ENCODE measurements at regions not wholly inside any gene's neighbourhood (a gene's known extent, or its start where the extent isn't known, plus 50 kb on each side); places are given as distances from the start of the nearest gene placed in this dataset.

DNA sequence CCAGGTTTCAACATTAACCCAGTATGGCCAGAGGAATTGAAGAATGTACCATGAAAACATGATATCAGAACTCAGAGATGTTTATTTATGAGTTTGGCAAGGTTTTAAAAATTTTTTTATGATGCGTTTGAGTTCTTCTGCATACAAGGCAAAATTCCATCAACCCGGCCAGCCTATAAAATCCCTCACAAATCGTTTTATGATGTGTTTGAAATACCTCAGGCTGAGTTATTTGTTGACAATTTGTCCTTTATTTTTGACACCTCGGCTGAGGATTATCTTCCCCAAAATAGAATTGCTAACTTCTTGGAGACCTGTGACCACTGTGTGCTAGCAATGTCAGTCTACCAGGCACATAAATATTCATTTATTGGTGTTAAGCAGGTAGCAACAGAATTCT is 91.9 kb upstream of the SLC24A3 start:
- TF ChIP-seq, protein P1, sequence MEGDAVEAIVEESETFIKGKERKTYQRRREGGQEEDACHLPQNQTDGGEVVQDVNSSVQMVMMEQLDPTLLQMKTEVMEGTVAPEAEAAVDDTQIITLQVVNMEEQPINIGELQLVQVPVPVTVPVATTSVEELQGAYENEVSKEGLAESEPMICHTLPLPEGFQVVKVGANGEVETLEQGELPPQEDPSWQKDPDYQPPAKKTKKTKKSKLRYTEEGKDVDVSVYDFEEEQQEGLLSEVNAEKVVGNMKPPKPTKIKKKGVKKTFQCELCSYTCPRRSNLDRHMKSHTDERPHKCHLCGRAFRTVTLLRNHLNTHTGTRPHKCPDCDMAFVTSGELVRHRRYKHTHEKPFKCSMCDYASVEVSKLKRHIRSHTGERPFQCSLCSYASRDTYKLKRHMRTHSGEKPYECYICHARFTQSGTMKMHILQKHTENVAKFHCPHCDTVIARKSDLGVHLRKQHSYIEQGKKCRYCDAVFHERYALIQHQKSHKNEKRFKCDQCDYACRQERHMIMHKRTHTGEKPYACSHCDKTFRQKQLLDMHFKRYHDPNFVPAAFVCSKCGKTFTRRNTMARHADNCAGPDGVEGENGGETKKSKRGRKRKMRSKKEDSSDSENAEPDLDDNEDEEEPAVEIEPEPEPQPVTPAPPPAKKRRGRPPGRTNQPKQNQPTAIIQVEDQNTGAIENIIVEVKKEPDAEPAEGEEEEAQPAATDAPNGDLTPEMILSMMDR (IDR thresholded peaks at IDR 0.05; ENCODE audit: insufficient read depth, low read length): no peak
- no peak for TF ChIP-seq POLR2AphosphoS5 (IDR thresholded peaks at IDR 0.05; ENCODE audit: low read depth)
- TF ChIP-seq, protein P2, sequence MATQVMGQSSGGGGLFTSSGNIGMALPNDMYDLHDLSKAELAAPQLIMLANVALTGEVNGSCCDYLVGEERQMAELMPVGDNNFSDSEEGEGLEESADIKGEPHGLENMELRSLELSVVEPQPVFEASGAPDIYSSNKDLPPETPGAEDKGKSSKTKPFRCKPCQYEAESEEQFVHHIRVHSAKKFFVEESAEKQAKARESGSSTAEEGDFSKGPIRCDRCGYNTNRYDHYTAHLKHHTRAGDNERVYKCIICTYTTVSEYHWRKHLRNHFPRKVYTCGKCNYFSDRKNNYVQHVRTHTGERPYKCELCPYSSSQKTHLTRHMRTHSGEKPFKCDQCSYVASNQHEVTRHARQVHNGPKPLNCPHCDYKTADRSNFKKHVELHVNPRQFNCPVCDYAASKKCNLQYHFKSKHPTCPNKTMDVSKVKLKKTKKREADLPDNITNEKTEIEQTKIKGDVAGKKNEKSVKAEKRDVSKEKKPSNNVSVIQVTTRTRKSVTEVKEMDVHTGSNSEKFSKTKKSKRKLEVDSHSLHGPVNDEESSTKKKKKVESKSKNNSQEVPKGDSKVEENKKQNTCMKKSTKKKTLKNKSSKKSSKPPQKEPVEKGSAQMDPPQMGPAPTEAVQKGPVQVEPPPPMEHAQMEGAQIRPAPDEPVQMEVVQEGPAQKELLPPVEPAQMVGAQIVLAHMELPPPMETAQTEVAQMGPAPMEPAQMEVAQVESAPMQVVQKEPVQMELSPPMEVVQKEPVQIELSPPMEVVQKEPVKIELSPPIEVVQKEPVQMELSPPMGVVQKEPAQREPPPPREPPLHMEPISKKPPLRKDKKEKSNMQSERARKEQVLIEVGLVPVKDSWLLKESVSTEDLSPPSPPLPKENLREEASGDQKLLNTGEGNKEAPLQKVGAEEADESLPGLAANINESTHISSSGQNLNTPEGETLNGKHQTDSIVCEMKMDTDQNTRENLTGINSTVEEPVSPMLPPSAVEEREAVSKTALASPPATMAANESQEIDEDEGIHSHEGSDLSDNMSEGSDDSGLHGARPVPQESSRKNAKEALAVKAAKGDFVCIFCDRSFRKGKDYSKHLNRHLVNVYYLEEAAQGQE (IDR thresholded peaks at IDR 0.05; ENCODE audit: insufficient replicate concordance, low read depth): no peak
- TF ChIP-seq SPI1 (IDR thresholded peaks at IDR 0.05; ENCODE audit: borderline replicate concordance, low read depth): no peak
- TF ChIP-seq GABPA (IDR thresholded peaks at IDR 0.05; ENCODE audit: low read depth): no peak

Data from HL-60 (cell line).